GM12891 (cell line): ENCODE measurements at regions not wholly inside any gene's neighbourhood (a gene's known extent, or its start where the extent isn't known, plus 50 kb on each side); places are given as distances from the start of the nearest gene placed in this dataset.

Experiments
- POLR2A ChIP-seq: IDR thresholded peaks from 2 replicates; pipeline ENCODE4 v1.6.1; 2011; ENCODE audit warnings: low read depth, low read length, control low read depth
- POLR2AphosphoS5 ChIP-seq: IDR thresholded peaks from 2 replicates; pipeline ENCODE4 v1.6.1; 2011; ENCODE audit warnings: low read depth, low read length, control low read depth

DNA sequence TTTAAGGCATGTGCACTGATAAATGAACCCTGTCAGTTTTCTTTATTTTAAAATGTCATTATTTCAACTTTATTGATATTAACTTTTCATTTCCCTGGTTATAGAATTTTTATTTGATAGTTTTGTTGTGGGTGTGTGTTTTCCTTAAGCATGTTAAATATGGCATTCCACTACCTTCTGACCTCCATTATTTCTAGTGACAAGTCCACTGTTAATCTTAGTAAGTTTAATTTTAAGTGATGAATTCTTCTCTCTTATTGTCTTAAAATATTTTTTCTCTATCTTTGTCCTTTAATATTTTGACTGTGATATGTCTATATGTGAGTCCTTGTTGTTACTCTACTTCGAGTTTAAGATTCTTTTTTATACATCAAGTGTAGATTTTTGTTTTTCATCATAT, 685.7 kb downstream of the GALR1 start:
- TF ChIP-seq POLR2A (no peak), POLR2AphosphoS5 (no peak)
